HCT116 (cell line): ENCODE measurements at regions not wholly inside any gene's neighbourhood (a gene's known extent, or its start where the extent isn't known, plus 50 kb on each side); places are given as distances from the start of the nearest gene placed in this dataset.

ENCODE experiments used
- ATAC-seq: fragments of 200-7000 bp; cut with Tn5 transposase; 2 replicates; pipeline ENCODE4 v1.9.1; 2020; ENCODE audit warnings: mild to moderate bottlenecking, moderate library complexity
- BruUV-seq: library from RNA; stranded (reverse); fragments of 400-500 nt; replicated peaks from 2 replicates; lab custom pipeline; 2021; lab: Mats Ljungman, UMichigan
- CTCF ChIA-PET: fragments of 300-600 bp; sonication (Branson Sonifier 250); formaldehyde crosslinking; loops from one replicate; lab custom pipeline; 2021; ENCODE audit warnings: antibody characterized with exemption; lab: Charles Lee
- POLR2A ChIA-PET: fragments of 300-600, 350-600 bp; sonication (Branson Sonifier 250); formaldehyde crosslinking; loops from one replicate; lab custom pipeline; 2021; ENCODE audit warnings: antibody characterized with exemption; lab: Charles Lee
- RAD21 ChIA-PET, 2 experiments: fragments of 300-600 bp; sonication (Branson Sonifier 250); formaldehyde crosslinking; loops; one replicate each; lab custom pipeline; 2023; ENCODE audit warnings: low total read pairs in 2 of 2; ENCODE audit not compliant: uncharacterized antibody in 2 of 2, unreplicated experiment in 2 of 2, low non-redundant PET in 1 of 2; lab: Charles Lee
- DNase-seq: peaks from one replicate; pipeline ENCODE4 v3.0.0-alpha.2; 2010; ENCODE audit warnings: low read depth, low spot score
- H2AFZ ChIP-seq: fragments of 200-600 bp; shearing (Covaris generic), sonication (generic); 2 replicates; pipeline ENCODE4 v1.6.1; 2017; ENCODE audit warnings: low read depth, mixed run types, mixed read lengths, antibody characterized with exemption, low read length; ENCODE audit not compliant: poor library complexity, severe bottlenecking
- H3K27ac ChIP-seq: 2 replicates; pipeline ENCODE4 v1.5.1; 2012; ENCODE audit warnings: low read depth, low read length
- H3K27me3 ChIP-seq: fragments of 200-600 bp; sonication (generic); 2 replicates; pipeline ENCODE4 v1.6.1; 2016; ENCODE audit warnings: mixed run types, low read length, mixed read lengths; ENCODE audit not compliant: insufficient read depth
- H3K36me3 ChIP-seq, 2 experiments: fragments of 200-500 bp in 1 of 2; fragments of 200-600 bp in 1 of 2; sonication (Bioruptor generic) in 1 of 2; sonication (generic) in 1 of 2; 2 replicates each; pipeline versions ENCODE4 v1.5.1 to v1.6.1; 2014 to 2016; ENCODE audit warnings: low read length in 2 of 2, inconsistent platforms in 1 of 2, mixed read lengths in 1 of 2, mixed run types in 1 of 2; ENCODE audit not compliant: insufficient read depth in 2 of 2, control insufficient read depth in 1 of 2
- H3K4me1 ChIP-seq, 2 experiments: fragments of 200-600 bp in 1 of 2; sonication (generic) in 1 of 2; 2 replicates each; pipeline versions ENCODE4 v1.5.1 to v1.6.1; 2012 to 2017; ENCODE audit warnings: low read length in 2 of 2, inconsistent platforms in 1 of 2, mild to moderate bottlenecking in 1 of 2, mixed read lengths in 1 of 2, mixed run types in 1 of 2, moderate library complexity in 1 of 2; ENCODE audit not compliant: insufficient read depth in 2 of 2, control insufficient read depth in 1 of 2
- H3K4me2 ChIP-seq: fragments of 200-600 bp; sonication (generic); 2 replicates; pipeline ENCODE4 v1.6.1; 2017; ENCODE audit warnings: mixed run types, low read length, mixed read lengths
- H3K4me3 ChIP-seq, 2 experiments: fragments of 200-600 bp in 1 of 2; sonication (generic) in 1 of 2; replicated peaks in 1 of 2; 2 replicates each; pipeline ENCODE4 v1.5.1; 2011 to 2016; ENCODE audit warnings: low read length in 2 of 2, control low read depth in 1 of 2, low read depth in 1 of 2, mild to moderate bottlenecking in 1 of 2, mixed read lengths in 1 of 2, mixed run types in 1 of 2
- H3K79me2 ChIP-seq: fragments of 200-600 bp; sonication (generic); 2 replicates; pipeline ENCODE4 v1.6.1; 2017; ENCODE audit warnings: mild to moderate bottlenecking, mixed run types, low read length, moderate library complexity, mixed read lengths; ENCODE audit not compliant: insufficient read depth
- H3K9ac ChIP-seq: fragments of 200-600 bp; sonication (generic); 2 replicates; pipeline ENCODE4 v1.6.1; 2016; ENCODE audit warnings: low read length, mixed read lengths
- H3K9me2 ChIP-seq: fragments of 200-600 bp; sonication (generic), shearing (Covaris generic); 2 replicates; pipeline ENCODE4 v1.6.1; 2017; ENCODE audit warnings: mixed run types, mild to moderate bottlenecking, moderate library complexity; ENCODE audit not compliant: insufficient read depth
- H3K9me3 ChIP-seq, 2 experiments: fragments of 200-500 bp in 1 of 2; fragments of 200-600 bp in 1 of 2; sonication (Bioruptor generic) in 1 of 2; sonication (generic) in 1 of 2; 2 replicates each; pipeline ENCODE4 v1.6.1; 2014 to 2017; ENCODE audit warnings: low read length in 2 of 2, mixed read lengths in 2 of 2, inconsistent platforms in 1 of 2, low read depth in 1 of 2, mild to moderate bottlenecking in 1 of 2, mixed run types in 1 of 2, moderate library complexity in 1 of 2; ENCODE audit not compliant: control insufficient read depth in 1 of 2, insufficient read depth in 1 of 2
- H4K20me1 ChIP-seq: fragments of 200-600 bp; sonication (generic), shearing (Covaris generic); 2 replicates; pipeline ENCODE4 v1.6.1; 2017; ENCODE audit warnings: mixed run types, mild to moderate bottlenecking, moderate library complexity; ENCODE audit not compliant: insufficient read depth
- ATF3 ChIP-seq: IDR thresholded peaks from 2 replicates; pipeline ENCODE4 v1.6.1; 2012
- CBX3 ChIP-seq: IDR thresholded peaks from 2 replicates; pipeline ENCODE4 v1.6.1; 2012; ENCODE audit warnings: low read depth
- CEBPB ChIP-seq: IDR thresholded peaks from 2 replicates; pipeline ENCODE4 v1.6.1; 2012; ENCODE audit warnings: low read depth
- EGR1 ChIP-seq: IDR thresholded peaks from 2 replicates; pipeline ENCODE4 v1.6.1; 2012; ENCODE audit warnings: low read depth
- EZH2 ChIP-seq: fragments of 200-600 bp; sonication (generic); IDR thresholded peaks from 2 replicates; pipeline ENCODE4 v1.6.1; 2017; ENCODE audit warnings: antibody characterized with exemption, mixed run types
- EZH2phosphoT487 ChIP-seq: fragments of 200-600 bp; IDR thresholded peaks from 2 replicates; pipeline ENCODE4 v1.6.1; 2018; ENCODE audit warnings: antibody characterized with exemption, borderline replicate concordance
- FOSL1 ChIP-seq: IDR thresholded peaks from 2 replicates; pipeline ENCODE4 v1.6.1; 2012; ENCODE audit warnings: low read depth
- JUND ChIP-seq: IDR thresholded peaks from 2 replicates; pipeline ENCODE4 v1.6.1; 2012
- POLR2A ChIP-seq: IDR thresholded peaks from 2 replicates; pipeline ENCODE4 v1.7.0; 2011; ENCODE audit warnings: borderline replicate concordance; ENCODE audit not compliant: insufficient read depth, insufficient read length; ENCODE audit errors: extremely low read depth
- POLR2AphosphoS5 ChIP-seq: IDR thresholded peaks from 2 replicates; pipeline ENCODE4 v1.6.1; 2011; ENCODE audit warnings: mild to moderate bottlenecking, low read depth, low read length, moderate library complexity
- RAD21 ChIP-seq: IDR thresholded peaks from 2 replicates; pipeline ENCODE4 v1.6.1; 2012; ENCODE audit warnings: low read depth, mild to moderate bottlenecking
- REST ChIP-seq: IDR thresholded peaks from 2 replicates; pipeline ENCODE4 v1.6.1; 2012; ENCODE audit warnings: low read depth
- SIN3A ChIP-seq: IDR thresholded peaks from 2 replicates; pipeline ENCODE4 v1.6.1; 2012; ENCODE audit warnings: low read depth
- SP1 ChIP-seq: IDR thresholded peaks from 2 replicates; pipeline ENCODE4 v1.6.1; 2012; ENCODE audit warnings: low read depth
- SRF ChIP-seq: IDR thresholded peaks from 2 replicates; pipeline ENCODE4 v1.6.1; 2012; ENCODE audit warnings: low read depth
- TCF7L2 ChIP-seq: IDR thresholded peaks from 2 replicates; pipeline ENCODE4 v1.7.0; 2011; ENCODE audit warnings: borderline replicate concordance, inconsistent platforms; ENCODE audit not compliant: insufficient read depth, insufficient read length; ENCODE audit errors: extremely low read depth
- ZFX ChIP-seq: fragments of 450-650 bp; IDR thresholded peaks from 2 replicates; pipeline ENCODE4 v1.6.1; 2017
- ZNF274 ChIP-seq: fragments of 200-500 bp; sonication (Bioruptor generic); IDR thresholded peaks from 2 replicates; pipeline ENCODE4 v1.6.1; 2014; ENCODE audit warnings: mild to moderate bottlenecking, low read depth, low read length, inconsistent platforms
- intact Hi-C: fragments of 100-400 bp; cut with micrococcal nuclease; formaldehyde crosslinking; loops from 2 replicates; pipeline ENCODE4 v1.10.0; 2022
- TF ChIP-seq, protein P1 (sequence below): IDR thresholded peaks from 2 replicates; pipeline ENCODE4 v1.6.1; 2012

- H3K79me2 ChIP-seq, result no peaks in the 10 kb centered on the region
- ChIA-PET POLR2A (no interaction called here), RAD21 (no interaction called here), CTCF (no interaction called here)
- ATAC-seq (no peak), DNase-seq (no peak)
- intact Hi-C loops, result no loop called here
- no peak overlapping the region for H3K4me3 ChIP-seq
- no peak overlapping the region for H3K27ac ChIP-seq
- H3K27me3 ChIP-seq, result peaks cover 13% of the 10 kb centered on the region; the same call in 1 of the 2 replicates
- H3K9me2 ChIP-seq, result no peaks in the 10 kb centered on the region
- H3K9me3 ChIP-seq, result no peaks in the 10 kb centered on the region
- no peak overlapping the region for H2AFZ ChIP-seq
- BruUV-seq, result no TSS peak
- no peak overlapping the region for H3K9ac ChIP-seq
- H4K20me1 ChIP-seq, result no peaks in the 10 kb centered on the region
- TF ChIP-seq EZH2phosphoT487, result no peak
- TF ChIP-seq JUND, result no peak
- TF ChIP-seq POLR2AphosphoS5, result no peak
- no peak for TF ChIP-seq CBX3
- TF ChIP-seq RAD21, result no peak
- no peak for TF ChIP-seq SP1
- TF ChIP-seq ZNF274, result no peak
- no peak for TF ChIP-seq ZFX
- no peaks in the 10 kb centered on the region for H3K4me1 ChIP-seq
- H3K36me3 ChIP-seq, result no peaks in the 10 kb centered on the region
- no peak overlapping the region for H3K4me2 ChIP-seq
Measured at GRCh38 chr13:111434578-111435159, 114.2 kb downstream of the TEX29 start.

DNA sequence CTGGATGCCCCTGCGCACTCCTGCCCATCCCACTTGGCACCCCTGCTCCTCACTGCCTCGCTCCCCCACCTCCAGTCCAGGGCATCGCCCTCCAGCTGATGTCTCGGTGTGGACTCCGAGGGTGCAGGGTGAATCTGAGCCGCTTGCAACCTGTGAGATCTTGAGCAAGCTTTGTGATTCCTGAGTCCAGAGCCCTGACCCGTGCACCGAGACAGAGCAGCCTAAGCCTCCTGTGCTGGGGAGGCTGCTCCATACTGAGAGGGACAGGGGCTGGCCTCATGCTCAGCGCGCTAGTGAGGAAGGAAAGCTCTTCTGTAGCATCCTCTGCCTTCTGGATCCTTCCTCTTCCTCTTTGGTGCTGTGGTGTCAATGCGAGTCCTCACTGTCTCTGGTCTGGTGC lies 116.0 kb downstream of the TEX29 start:
- Histone ChIP-seq H3K9ac (no peak overlapping the region), H2AFZ (no peak overlapping the region), H3K36me3 (no peaks in the 10 kb centered on the region), H3K27me3 (peaks cover 13% of the 10 kb centered on the region; the same call in 1 of the 2 replicates), H3K79me2 (no peaks in the 10 kb centered on the region), H3K27ac (no peak overlapping the region), H3K9me2 (no peaks in the 10 kb centered on the region), H3K4me1 (no peaks in the 10 kb centered on the region), H3K9me3 (no peaks in the 10 kb centered on the region), H3K4me2 (no peak overlapping the region), H3K4me3 (no peak overlapping the region), H4K20me1 (no peaks in the 10 kb centered on the region)
- ATAC-seq (no peak), DNase-seq (no peak)
- CTCF ChIA-PET, result no interaction called here
- POLR2A ChIA-PET, result no interaction called here
- intact Hi-C loops, result no loop called here
- no TSS peak for BruUV-seq
- RAD21 ChIA-PET, result no interaction called here
- TF ChIP-seq CEBPB (no peak), EZH2 (no peak), POLR2A (no peak), SRF (no peak), ATF3 (no peak), EGR1 (no peak), EZH2phosphoT487 (no peak), REST (no peak), FOSL1 (no peak), SIN3A (no peak), TCF7L2 (no peak), ZFX (no peak)
- TF ChIP-seq, protein P1, sequence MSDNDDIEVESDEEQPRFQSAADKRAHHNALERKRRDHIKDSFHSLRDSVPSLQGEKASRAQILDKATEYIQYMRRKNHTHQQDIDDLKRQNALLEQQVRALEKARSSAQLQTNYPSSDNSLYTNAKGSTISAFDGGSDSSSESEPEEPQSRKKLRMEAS, result no peak
